HFFc6 (cell line): ENCODE measurements at regions not wholly inside any gene's neighbourhood (a gene's known extent, or its start where the extent isn't known, plus 50 kb on each side); places are given as distances from the start of the nearest gene placed in this dataset.

Source experiments
- DNase-seq: peaks from one replicate; pipeline ENCODE4 v3.0.0-alpha.2; 2018
- H3K27ac Mint-ChIP-seq: 2 replicates; pipeline ENCODE4 v1.8.0; 2020; ENCODE audit warnings: mild to moderate bottlenecking, mixed read lengths
- H3K27me3 Mint-ChIP-seq: 2 replicates; pipeline ENCODE4 v1.8.0; 2021; ENCODE audit warnings: mild to moderate bottlenecking, moderate library complexity, mixed read lengths; ENCODE audit not compliant: insufficient read depth
- H3K36me3 Mint-ChIP-seq: 2 replicates; pipeline ENCODE4 v1.8.0; 2021; ENCODE audit warnings: low read depth, mixed read lengths
- H3K4me1 Mint-ChIP-seq: 2 replicates; pipeline ENCODE4 v1.8.0; 2020; ENCODE audit warnings: low read depth, mixed read lengths
- H3K4me3 Mint-ChIP-seq: 2 replicates; pipeline ENCODE4 v1.8.0; 2020; ENCODE audit warnings: mild to moderate bottlenecking, moderate library complexity, mixed read lengths
- H3K9me3 Mint-ChIP-seq: 2 replicates; pipeline ENCODE4 v1.8.0; 2020; ENCODE audit warnings: mild to moderate bottlenecking, mixed read lengths
- CTCF ChIP-seq: fragments of 200-600 bp; sonication (generic); IDR thresholded peaks from 2 replicates; pipeline ENCODE4 v1.5.0; 2021; ENCODE audit warnings: antibody characterized with exemption, mild to moderate bottlenecking

- Mint-ChIP-seq H3K27ac (peak overlapping the region; percentile 91), H3K9me3 (no peaks in the 10 kb centered on the region), H3K36me3 (peaks cover 4% of the 10 kb centered on the region; the same call in 1 of the 2 replicates), H3K4me3 (no peak overlapping the region), H3K27me3 (no peaks in the 10 kb centered on the region), H3K4me1 (peaks cover 14% of the 10 kb centered on the region)
- no peak for TF ChIP-seq CTCF
- no peak for DNase-seq
These were observed 82.5 kb upstream of the TMEM72 start for GRCh38 chr10:44828508-44829142.

- Mint-ChIP-seq H3K4me1 (peaks cover 13% of the 10 kb centered on the region), H3K27ac (peak overlapping the region; percentile 91), H3K9me3 (no peaks in the 10 kb centered on the region), H3K27me3 (no peaks in the 10 kb centered on the region), H3K4me3 (peak overlapping the region; percentile 73; the same call in 1 of the 2 replicates), H3K36me3 (peaks cover 4% of the 10 kb centered on the region; the same call in 1 of the 2 replicates)
- DNase-seq, result no peak
- no peak for TF ChIP-seq CTCF
These were observed 81.7 kb upstream of the TMEM72 start for GRCh38 chr10:44829426-44829825.

- peak overlapping the region; percentile 91 for H3K27ac Mint-ChIP-seq
- H3K9me3 Mint-ChIP-seq, result no peaks in the 10 kb centered on the region
- TF ChIP-seq CTCF, result no peak
- no peaks in the 10 kb centered on the region for H3K27me3 Mint-ChIP-seq
- peak overlapping the region; percentile 73 for H3K4me3 Mint-ChIP-seq
- peaks cover 4% of the 10 kb centered on the region; the same call in 1 of the 2 replicates for H3K36me3 Mint-ChIP-seq
- DNase-seq, result peak; percentile 64
- H3K4me1 Mint-ChIP-seq, result peaks cover 7% of the 10 kb centered on the region
These were observed 81.1 kb upstream of the TMEM72 start for GRCh38 chr10:44830022-44830421.

- Mint-ChIP-seq H3K27me3 (no peaks in the 10 kb centered on the region), H3K27ac (no peak overlapping the region), H3K4me3 (no peak overlapping the region), H3K4me1 (peaks cover 6% of the 10 kb centered on the region; the same call in 1 of the 2 replicates), H3K9me3 (no peaks in the 10 kb centered on the region), H3K36me3 (peaks cover 4% of the 10 kb centered on the region; the same call in 1 of the 2 replicates)
- DNase-seq, result no peak
- no peak for TF ChIP-seq CTCF
These were observed 79.6 kb upstream of the TMEM72 start for GRCh38 chr10:44831581-44831980.

GRCh38 chr10:44832595-44833390 is 78.3 kb upstream of the TMEM72 start:
- peak; percentile 87 for DNase-seq
- Mint-ChIP-seq H3K27me3 (no peaks in the 10 kb centered on the region), H3K4me1 (peaks cover 4% of the 10 kb centered on the region; the same call in 1 of the 2 replicates), H3K9me3 (no peaks in the 10 kb centered on the region), H3K36me3 (no peaks in the 10 kb centered on the region), H3K27ac (peak overlapping the region; percentile 30; the same call in 1 of the 2 replicates), H3K4me3 (no peak overlapping the region)
- no peak for TF ChIP-seq CTCF
